Peyer's patch (tissue), 4 donors: ENCODE measurements at regions not wholly inside any gene's neighbourhood (a gene's known extent, or its start where the extent isn't known, plus 50 kb on each side); places are given as distances from the start of the nearest gene placed in this dataset.
"Not testable (repeated sequence)": the region's sequence is repeated elsewhere in the genome, so short reads cannot be mapped to it uniquely, and the experiment has no call there.

ENCODE experiments used
- POLR2A ChIP-seq, 2 donors: fragments of 450-650 bp; IDR thresholded peaks; one replicate each; pipeline ENCODE4 v1.5.1; 2017; ENCODE audit warnings: antibody characterized with exemption in 2 of 2, mild to moderate bottlenecking in 2 of 2, moderate library complexity in 2 of 2
- TF ChIP-seq, protein P1 (sequence below), 6 experiments: fragments of 450-650 bp in 4 of 6; fragments of 200-600 bp in 2 of 6; sonication (generic) in 1 of 6; IDR thresholded peaks; one replicate each; pipeline ENCODE4 v1.5.1; 2017 to 2019; ENCODE audit warnings: antibody characterized with exemption in 6 of 6, mild to moderate bottlenecking in 3 of 6, moderate library complexity in 1 of 6

- TF ChIP-seq POLR2A (IDR thresholded peaks at IDR 0.05): not testable (repeated sequence)
- TF ChIP-seq, protein P1, sequence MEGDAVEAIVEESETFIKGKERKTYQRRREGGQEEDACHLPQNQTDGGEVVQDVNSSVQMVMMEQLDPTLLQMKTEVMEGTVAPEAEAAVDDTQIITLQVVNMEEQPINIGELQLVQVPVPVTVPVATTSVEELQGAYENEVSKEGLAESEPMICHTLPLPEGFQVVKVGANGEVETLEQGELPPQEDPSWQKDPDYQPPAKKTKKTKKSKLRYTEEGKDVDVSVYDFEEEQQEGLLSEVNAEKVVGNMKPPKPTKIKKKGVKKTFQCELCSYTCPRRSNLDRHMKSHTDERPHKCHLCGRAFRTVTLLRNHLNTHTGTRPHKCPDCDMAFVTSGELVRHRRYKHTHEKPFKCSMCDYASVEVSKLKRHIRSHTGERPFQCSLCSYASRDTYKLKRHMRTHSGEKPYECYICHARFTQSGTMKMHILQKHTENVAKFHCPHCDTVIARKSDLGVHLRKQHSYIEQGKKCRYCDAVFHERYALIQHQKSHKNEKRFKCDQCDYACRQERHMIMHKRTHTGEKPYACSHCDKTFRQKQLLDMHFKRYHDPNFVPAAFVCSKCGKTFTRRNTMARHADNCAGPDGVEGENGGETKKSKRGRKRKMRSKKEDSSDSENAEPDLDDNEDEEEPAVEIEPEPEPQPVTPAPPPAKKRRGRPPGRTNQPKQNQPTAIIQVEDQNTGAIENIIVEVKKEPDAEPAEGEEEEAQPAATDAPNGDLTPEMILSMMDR (IDR thresholded peaks at IDR 0.05): not testable (repeated sequence)
Observed at GRCh38 chr14:105630935-105631779, 104.8 kb downstream of the TMEM121 start.
